PC-3 (cell line): ENCODE measurements at regions not wholly inside any gene's neighbourhood (a gene's known extent, or its start where the extent isn't known, plus 50 kb on each side); places are given as distances from the start of the nearest gene placed in this dataset.

Source experiments
- EZH2 ChIP-seq: fragments of 300-600 bp; sonication (generic); IDR thresholded peaks from one replicate; pipeline ENCODE4 v1.6.1; 2017; ENCODE audit warnings: antibody characterized with exemption, mild to moderate bottlenecking, low read length; ENCODE audit not compliant: unreplicated experiment
- TF ChIP-seq, protein P1 (sequence below): fragments of 300-600 bp; sonication (generic); conservative IDR thresholded peaks from 2 replicates; pipeline ENCODE4 v1.5.1; 2017; ENCODE audit warnings: antibody characterized with exemption, low read depth, mild to moderate bottlenecking, low read length

DNA sequence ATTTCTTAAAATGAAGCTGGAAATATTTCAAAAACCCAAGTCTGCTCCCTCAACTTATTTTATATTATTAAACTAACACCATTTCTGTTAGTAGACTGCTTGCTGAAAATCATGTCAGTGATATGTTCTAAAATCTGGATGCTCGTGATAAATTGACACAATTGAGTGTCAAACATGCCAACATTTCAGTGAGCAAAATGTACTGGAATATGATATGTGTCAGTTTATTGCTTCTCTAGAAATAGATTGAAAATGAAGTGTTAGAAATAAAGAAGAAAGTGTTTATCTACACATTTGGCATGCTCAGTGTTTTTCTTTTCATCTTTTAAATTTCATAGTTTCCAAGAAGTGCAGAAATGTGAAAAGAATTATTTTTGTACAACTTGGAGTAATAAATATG, 624.6 kb downstream of the SI start:
- TF ChIP-seq, protein P1, sequence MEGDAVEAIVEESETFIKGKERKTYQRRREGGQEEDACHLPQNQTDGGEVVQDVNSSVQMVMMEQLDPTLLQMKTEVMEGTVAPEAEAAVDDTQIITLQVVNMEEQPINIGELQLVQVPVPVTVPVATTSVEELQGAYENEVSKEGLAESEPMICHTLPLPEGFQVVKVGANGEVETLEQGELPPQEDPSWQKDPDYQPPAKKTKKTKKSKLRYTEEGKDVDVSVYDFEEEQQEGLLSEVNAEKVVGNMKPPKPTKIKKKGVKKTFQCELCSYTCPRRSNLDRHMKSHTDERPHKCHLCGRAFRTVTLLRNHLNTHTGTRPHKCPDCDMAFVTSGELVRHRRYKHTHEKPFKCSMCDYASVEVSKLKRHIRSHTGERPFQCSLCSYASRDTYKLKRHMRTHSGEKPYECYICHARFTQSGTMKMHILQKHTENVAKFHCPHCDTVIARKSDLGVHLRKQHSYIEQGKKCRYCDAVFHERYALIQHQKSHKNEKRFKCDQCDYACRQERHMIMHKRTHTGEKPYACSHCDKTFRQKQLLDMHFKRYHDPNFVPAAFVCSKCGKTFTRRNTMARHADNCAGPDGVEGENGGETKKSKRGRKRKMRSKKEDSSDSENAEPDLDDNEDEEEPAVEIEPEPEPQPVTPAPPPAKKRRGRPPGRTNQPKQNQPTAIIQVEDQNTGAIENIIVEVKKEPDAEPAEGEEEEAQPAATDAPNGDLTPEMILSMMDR = no peak
- TF ChIP-seq EZH2 = no peak
